ENCODE measurements at regions not wholly inside any gene's neighbourhood (a gene's known extent, or its start where the extent isn't known, plus 50 kb on each side); places are given as distances from the start of the nearest gene placed in this dataset.

- no peak for TF ChIP-seq CTCF (IDR thresholded peaks at IDR 0.05; ENCODE audit: extremely low read depth, missing control alignments)
- no peak for DNase-seq (ENCODE audit: low spot score)
Measured at GRCh38 chr18:55838319-55838718, 250.3 kb upstream of the TCF4 start.

GRCh38 chr18:55833543-55833942, 245.6 kb upstream of the TCF4 start:
- TF ChIP-seq CTCF (IDR thresholded peaks at IDR 0.05; ENCODE audit: extremely low read depth, missing control alignments): no peak
- no peak for DNase-seq (ENCODE audit: low spot score)

- TF ChIP-seq CTCF (IDR thresholded peaks at IDR 0.05; ENCODE audit: extremely low read depth, missing control alignments): no peak
Measured at GRCh38 chr18:55830544-55830943, 242.6 kb upstream of the TCF4 start.

GRCh38 chr18:55821219-55821618, 233.2 kb upstream of the TCF4 start:
- DNase-seq (ENCODE audit: low spot score): no peak
- no peak for TF ChIP-seq CTCF (IDR thresholded peaks at IDR 0.05; ENCODE audit: extremely low read depth, missing control alignments)

More at GRCh38 chr18:55830544-55830943, 242.6 kb upstream of the TCF4 start:
- DNase-seq (ENCODE audit: low spot score): no peak

- no peak for DNase-seq (ENCODE audit: low spot score)
- no peak for TF ChIP-seq CTCF (IDR thresholded peaks at IDR 0.05; ENCODE audit: extremely low read depth, missing control alignments)
Measured at GRCh38 chr18:55819448-55819847, 231.5 kb upstream of the TCF4 start.

- DNase-seq (ENCODE audit: low spot score): no peak
Measured at GRCh38 chr18:55818284-55818683, 230.3 kb upstream of the TCF4 start.

GRCh38 chr18:55811925-55812324, 223.9 kb upstream of the TCF4 start:
- TF ChIP-seq CTCF (IDR thresholded peaks at IDR 0.05; ENCODE audit: extremely low read depth, missing control alignments): no peak
- DNase-seq (ENCODE audit: low spot score): no peak

More at GRCh38 chr18:55818284-55818683, 230.3 kb upstream of the TCF4 start:
- TF ChIP-seq CTCF (IDR thresholded peaks at IDR 0.05; ENCODE audit: extremely low read depth, missing control alignments): no peak
